Naive B cell (primary cell): ENCODE measurements at regions not wholly inside any gene's neighbourhood (a gene's known extent, or its start where the extent isn't known, plus 50 kb on each side); places are given as distances from the start of the nearest gene placed in this dataset.
"Not testable (repeated sequence)": the region's sequence is repeated elsewhere in the genome, so short reads cannot be mapped to it uniquely, and the experiment has no call there.

ENCODE experiments used
- ATAC-seq, 2 donors: fragments of 150-1000 bp; cut with Tn5 transposase; 2 replicates each; pipeline ENCODE4 v1.10.0; 2021; ENCODE audit warnings: low read depth in 2 of 2, mild to moderate bottlenecking in 2 of 2, moderate library complexity in 2 of 2
- DNase-seq: peaks from one replicate; pipeline ENCODE4 v3.0.0; 2022
- H3K27ac Mint-ChIP-seq, 6 donors: one replicate each; pipeline ENCODE4 v1.8.0; 2020 to 2022; ENCODE audit warnings: mild to moderate bottlenecking in 6 of 6, mixed read lengths in 6 of 6, moderate library complexity in 5 of 6, inconsistent platforms in 2 of 6
- H3K27me3 Mint-ChIP-seq, 3 donors: one replicate each; pipeline ENCODE4 v1.8.0; 2021 to 2022; ENCODE audit warnings: mixed read lengths in 3 of 3, mild to moderate bottlenecking in 1 of 3
- H3K36me3 Mint-ChIP-seq, 2 donors: one replicate each; pipeline ENCODE4 v1.8.0; 2020 to 2022; ENCODE audit warnings: mixed read lengths in 2 of 2, inconsistent platforms in 1 of 2, mild to moderate bottlenecking in 1 of 2
- H3K4me1 Mint-ChIP-seq, 3 donors: one replicate each; pipeline ENCODE4 v1.8.0; 2020 to 2022; ENCODE audit warnings: mixed read lengths in 3 of 3, inconsistent platforms in 1 of 3, mild to moderate bottlenecking in 1 of 3, moderate library complexity in 1 of 3
- H3K4me3 Mint-ChIP-seq, 8 donors: one replicate each; pipeline ENCODE4 v1.8.0; 2020 to 2022; ENCODE audit warnings: mild to moderate bottlenecking in 8 of 8, mixed read lengths in 8 of 8, moderate library complexity in 8 of 8, inconsistent platforms in 2 of 8
- H3K9me3 Mint-ChIP-seq, 7 donors: one replicate each; pipeline ENCODE4 v1.8.0; 2020 to 2022; ENCODE audit warnings: mixed read lengths in 7 of 7, mild to moderate bottlenecking in 5 of 7, inconsistent platforms in 2 of 7, moderate library complexity in 1 of 7

DNA sequence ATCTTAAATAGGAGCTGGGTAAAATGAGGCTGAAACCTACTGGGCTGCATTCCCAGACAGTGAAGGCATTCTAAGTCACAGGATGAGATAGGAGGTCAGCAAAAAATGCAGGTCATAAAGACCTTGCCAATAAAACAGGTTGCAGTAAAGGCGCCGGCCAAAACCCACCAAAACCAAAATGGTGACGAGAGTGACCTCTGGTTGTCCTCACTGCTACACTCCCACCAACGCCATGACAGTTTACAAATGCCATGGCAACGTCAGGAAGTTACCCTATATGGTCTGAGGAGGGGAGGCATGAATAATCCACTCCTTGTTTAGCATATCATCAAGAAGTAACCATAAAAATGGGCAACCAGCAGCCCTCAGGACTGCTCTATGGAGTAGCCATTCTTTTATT, 100.9 kb downstream of the FZD1 start:
- not testable (repeated sequence) for DNase-seq, H3K4me3 Mint-ChIP-seq, ATAC-seq, H3K9me3 Mint-ChIP-seq, H3K36me3 Mint-ChIP-seq, H3K27ac Mint-ChIP-seq, H3K4me1 Mint-ChIP-seq
- peaks cover 0 to 25% (median 20%) of the 10 kb centered on the region in 3 donors for H3K27me3 Mint-ChIP-seq

GRCh38 chr7:91366091-91366490, 101.9 kb downstream of the FZD1 start:
- no peaks in the 10 kb centered on the region for H3K9me3 Mint-ChIP-seq
- H3K27me3 Mint-ChIP-seq: peaks cover 0 to 24% (median 21%) of the 10 kb centered on the region in 3 donors
- H3K27ac Mint-ChIP-seq: no peak overlapping the region
- H3K36me3 Mint-ChIP-seq: no peaks in the 10 kb centered on the region
- H3K4me3 Mint-ChIP-seq: no peak overlapping the region
- DNase-seq: no peak
- ATAC-seq: no peak
- no peaks in the 10 kb centered on the region for H3K4me1 Mint-ChIP-seq

DNA sequence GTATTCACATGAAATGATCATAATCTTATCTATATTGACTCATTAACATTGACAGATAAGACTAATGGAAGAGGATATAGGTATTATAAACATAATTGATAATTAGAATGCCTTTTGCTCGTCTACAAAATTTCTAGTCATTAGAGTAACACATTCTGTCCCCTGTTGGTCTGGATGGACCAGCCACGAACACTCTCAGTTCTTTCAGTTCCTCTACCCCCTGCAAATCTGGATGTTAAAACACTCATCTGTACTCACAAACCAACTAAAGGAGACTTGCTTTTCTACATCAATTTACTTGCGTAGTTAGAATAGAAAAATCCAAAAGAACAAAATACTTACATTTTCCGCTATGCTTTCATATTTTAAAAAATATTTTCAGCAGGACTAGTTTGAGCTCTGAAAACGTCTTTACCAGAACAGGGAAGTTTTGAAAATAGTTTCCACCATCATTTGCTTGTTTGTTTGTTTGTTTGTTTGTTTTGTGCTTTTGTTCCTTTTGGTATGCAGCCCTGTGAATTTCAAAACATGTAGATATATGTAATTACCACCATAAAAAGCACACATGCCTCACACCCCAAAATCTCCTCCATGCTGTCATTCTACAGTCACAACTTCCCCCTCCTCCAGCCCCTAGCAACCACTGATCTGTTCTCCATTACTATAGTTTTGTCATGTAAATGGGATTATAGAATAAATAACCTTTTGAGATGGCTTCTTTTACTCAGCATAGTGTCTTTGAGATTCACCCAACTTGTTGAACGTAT, 103.8 kb downstream of the FZD1 start:
- Mint-ChIP-seq H3K4me1 (peaks cover 0 to under 1% (median under 1%) of the 10 kb centered on the region in 3 donors), H3K36me3 (no peaks in the 10 kb centered on the region), H3K27me3 (peaks cover 0 to 21% (median 16%) of the 10 kb centered on the region in 3 donors), H3K27ac (no peak overlapping the region), H3K4me3 (no peak overlapping the region), H3K9me3 (no peaks in the 10 kb centered on the region)
- DNase-seq: no peak
- ATAC-seq: no peak

DNA sequence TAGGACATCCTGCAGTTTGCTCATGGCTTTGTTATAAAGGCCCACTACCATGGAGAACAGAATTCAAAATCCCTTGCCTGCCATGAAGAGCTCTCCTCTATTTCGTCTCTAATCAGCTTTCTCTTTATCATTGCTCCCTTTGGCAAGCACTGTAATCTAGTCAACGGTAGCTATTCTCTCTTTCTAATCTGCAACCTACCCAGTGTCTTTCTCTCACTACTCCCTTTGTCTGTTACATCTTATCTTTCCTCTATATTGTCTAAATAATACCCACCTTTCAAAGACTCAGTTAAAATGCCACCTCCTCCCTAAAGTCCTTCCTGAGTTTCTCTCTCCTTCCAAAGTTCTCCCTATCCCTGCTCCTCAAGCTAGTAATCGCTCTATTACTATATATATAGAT, 108.1 kb downstream of the FZD1 start:
- ATAC-seq (no peak), DNase-seq (no peak)
- H3K4me3 Mint-ChIP-seq: no peak overlapping the region
- H3K27me3 Mint-ChIP-seq: peaks cover 0 to 22% (median 22%) of the 10 kb centered on the region in 3 donors
- no peak overlapping the region for H3K27ac Mint-ChIP-seq
- H3K4me1 Mint-ChIP-seq: peaks cover 5 to 6% (median 6%) of the 10 kb centered on the region in 3 donors
- H3K36me3 Mint-ChIP-seq: no peaks in the 10 kb centered on the region
- peaks cover 0 to under 1% (median 0%) of the 10 kb centered on the region in 7 donors for H3K9me3 Mint-ChIP-seq

GRCh38 chr7:91373111-91373800, 109.0 kb downstream of the FZD1 start:
- H3K4me3 Mint-ChIP-seq: no peak overlapping the region
- peaks cover 0 to 28% (median 26%) of the 10 kb centered on the region in 3 donors for H3K27me3 Mint-ChIP-seq
- H3K27ac Mint-ChIP-seq: no peak overlapping the region
- H3K4me1 Mint-ChIP-seq: peaks cover 5 to 6% (median 6%) of the 10 kb centered on the region in 3 donors
- H3K36me3 Mint-ChIP-seq: no peaks in the 10 kb centered on the region
- peaks cover 0 to 3% (median 0%) of the 10 kb centered on the region in 7 donors for H3K9me3 Mint-ChIP-seq
- DNase-seq (no peak), ATAC-seq (no peak)

GRCh38 chr7:91374321-91374989, 110.2 kb downstream of the FZD1 start:
- H3K9me3 Mint-ChIP-seq: peaks cover 0 to 3% (median 0%) of the 10 kb centered on the region in 7 donors
- peaks cover 5 to 6% (median 6%) of the 10 kb centered on the region in 3 donors for H3K4me1 Mint-ChIP-seq
- DNase-seq: no peak
- no peak overlapping the region for H3K27ac Mint-ChIP-seq
- no peak for ATAC-seq
- peaks cover 0 to 28% (median 26%) of the 10 kb centered on the region in 3 donors for H3K27me3 Mint-ChIP-seq
- H3K4me3 Mint-ChIP-seq: no peak overlapping the region
- no peaks in the 10 kb centered on the region for H3K36me3 Mint-ChIP-seq

GRCh38 chr7:91375378-91375777, 111.1 kb downstream of the FZD1 start:
- Mint-ChIP-seq H3K36me3 (no peaks in the 10 kb centered on the region), H3K9me3 (peaks cover 0 to 3% (median 0%) of the 10 kb centered on the region in 7 donors), H3K4me1 (peaks cover 5 to 6% (median 6%) of the 10 kb centered on the region in 3 donors), H3K4me3 (no peak overlapping the region), H3K27ac (no peak overlapping the region), H3K27me3 (peaks cover 0 to 21% (median 21%) of the 10 kb centered on the region in 3 donors)
- ATAC-seq: no peak
- no peak for DNase-seq

- Mint-ChIP-seq H3K36me3 (no peaks in the 10 kb centered on the region), H3K4me1 (peaks cover 3 to 6% (median 4%) of the 10 kb centered on the region in 3 donors), H3K4me3 (no peak overlapping the region), H3K27ac (no peak overlapping the region), H3K9me3 (peaks cover 0 to 3% (median 0%) of the 10 kb centered on the region in 7 donors), H3K27me3 (peaks cover 0 to 16% (median 12%) of the 10 kb centered on the region in 3 donors)
- DNase-seq (no peak), ATAC-seq (no peak)
Measured at GRCh38 chr7:91378131-91378530, 113.9 kb downstream of the FZD1 start.

GRCh38 chr7:91379236-91379635, 115.0 kb downstream of the FZD1 start:
- H3K27ac Mint-ChIP-seq: no peak overlapping the region
- H3K27me3 Mint-ChIP-seq: peaks cover 0 to 16% (median 12%) of the 10 kb centered on the region in 3 donors
- no peaks in the 10 kb centered on the region for H3K4me1 Mint-ChIP-seq
- DNase-seq (no peak), ATAC-seq (no peak)
- H3K9me3 Mint-ChIP-seq: peaks cover 0 to 3% (median 0%) of the 10 kb centered on the region in 7 donors
- no peaks in the 10 kb centered on the region for H3K36me3 Mint-ChIP-seq
- H3K4me3 Mint-ChIP-seq: no peak overlapping the region

GRCh38 chr7:91379991-91380390, 115.8 kb downstream of the FZD1 start:
- no peak for ATAC-seq
- H3K4me3 Mint-ChIP-seq: no peak overlapping the region
- H3K27me3 Mint-ChIP-seq: peaks cover 0 to 12% (median 11%) of the 10 kb centered on the region in 3 donors
- no peak for DNase-seq
- H3K27ac Mint-ChIP-seq: no peak overlapping the region
- no peaks in the 10 kb centered on the region for H3K4me1 Mint-ChIP-seq
- H3K9me3 Mint-ChIP-seq: peaks cover 0 to 3% (median 0%) of the 10 kb centered on the region in 7 donors
- no peaks in the 10 kb centered on the region for H3K36me3 Mint-ChIP-seq

DNA sequence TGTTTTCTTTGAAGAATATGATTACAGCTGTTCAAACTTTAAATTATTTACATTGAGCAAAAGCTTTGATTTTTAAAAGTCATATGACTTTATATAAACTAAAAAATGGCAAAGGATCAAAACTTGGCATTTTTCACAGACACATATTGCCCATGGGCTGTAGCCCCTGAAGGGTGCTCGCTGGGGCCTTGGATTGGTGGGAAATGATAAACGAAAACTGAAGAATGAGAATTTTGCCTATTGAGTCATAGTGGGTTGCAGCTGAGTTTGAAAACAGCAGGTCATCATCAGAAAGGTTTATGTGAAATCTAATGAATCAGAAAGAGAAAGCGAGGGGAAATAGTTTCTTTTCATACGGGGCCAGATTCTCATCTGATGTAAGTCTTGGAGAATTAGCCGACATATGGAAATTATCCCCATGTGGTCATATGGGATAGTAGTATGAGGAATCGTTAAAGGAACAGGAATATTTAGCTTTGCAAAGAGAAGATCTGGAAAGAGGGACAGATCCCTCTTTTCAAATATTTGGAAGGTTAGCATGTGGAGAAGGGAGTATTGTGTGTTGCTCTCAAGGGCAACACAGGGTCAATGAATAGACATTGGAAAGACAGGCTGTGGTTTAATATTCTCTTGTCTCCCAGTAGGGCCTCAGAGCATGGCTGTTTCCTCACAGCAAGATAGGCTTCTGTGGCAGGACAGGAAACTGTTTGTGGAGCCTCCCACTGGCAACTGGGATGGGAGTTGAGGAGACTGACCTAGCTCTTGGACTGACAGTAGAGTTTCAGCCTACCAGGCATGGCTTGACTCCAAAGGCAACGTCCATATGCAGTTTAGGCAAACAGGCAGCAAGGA, 119.0 kb downstream of the FZD1 start:
- H3K27ac Mint-ChIP-seq: no peak overlapping the region
- no peaks in the 10 kb centered on the region for H3K36me3 Mint-ChIP-seq
- H3K9me3 Mint-ChIP-seq: peaks cover 0 to 3% (median 0%) of the 10 kb centered on the region in 7 donors
- no peak for ATAC-seq
- no peak for DNase-seq
- H3K27me3 Mint-ChIP-seq: no peaks in the 10 kb centered on the region
- no peaks in the 10 kb centered on the region for H3K4me1 Mint-ChIP-seq
- H3K4me3 Mint-ChIP-seq: no peak overlapping the region

- H3K27me3 Mint-ChIP-seq: no peaks in the 10 kb centered on the region
- H3K4me3 Mint-ChIP-seq: no peak overlapping the region
- DNase-seq: no peak
- peaks cover 0 to 3% (median 0%) of the 10 kb centered on the region in 7 donors for H3K9me3 Mint-ChIP-seq
- H3K36me3 Mint-ChIP-seq: no peaks in the 10 kb centered on the region
- H3K4me1 Mint-ChIP-seq: no peaks in the 10 kb centered on the region
- no peak for ATAC-seq
- no peak overlapping the region for H3K27ac Mint-ChIP-seq
Measured at GRCh38 chr7:91383905-91384274, 119.7 kb downstream of the FZD1 start.

DNA sequence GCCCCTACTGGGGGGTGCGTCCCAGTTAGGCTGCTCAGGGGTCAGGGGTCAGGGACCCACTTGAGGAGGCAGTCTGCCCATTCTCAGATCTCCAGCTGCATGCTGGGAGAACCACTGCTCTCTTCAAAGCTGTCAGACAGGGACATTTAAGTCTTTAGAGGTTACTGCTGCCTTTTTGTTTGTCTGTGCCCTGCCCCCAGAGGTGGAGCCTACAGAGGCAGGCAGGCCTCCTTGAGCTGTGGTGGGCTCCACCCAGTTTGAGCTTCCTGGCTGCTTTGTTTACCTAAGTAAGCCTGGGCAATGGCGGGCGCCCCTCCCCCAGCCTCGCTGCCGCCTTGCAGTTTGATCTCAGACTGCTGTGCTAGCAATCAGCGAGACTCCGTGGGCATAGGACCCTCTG, 130.5 kb downstream of the FZD1 start:
- H3K27ac Mint-ChIP-seq, DNase-seq, H3K4me3 Mint-ChIP-seq, H3K4me1 Mint-ChIP-seq, H3K36me3 Mint-ChIP-seq, ATAC-seq: not testable (repeated sequence)
- peaks cover 0 to 11% (median 2%) of the 10 kb centered on the region in 7 donors for H3K9me3 Mint-ChIP-seq
- peaks cover 5 to 10% (median 9%) of the 10 kb centered on the region in 3 donors for H3K27me3 Mint-ChIP-seq
